H9 (cell line): ENCODE measurements at regions not wholly inside any gene's neighbourhood (a gene's known extent, or its start where the extent isn't known, plus 50 kb on each side); places are given as distances from the start of the nearest gene placed in this dataset.
A peak's percentile ranks its signal among the peaks of the same experiment; 100 is the strongest.

Experiments used
- DNase-seq: peaks from one replicate; pipeline ENCODE4 v3.0.0-alpha.2; 2017
- H2AFZ ChIP-seq: one replicate; pipeline ENCODE4 v1.6.1; 2013; ENCODE audit warnings: mild to moderate bottlenecking, low read length, control low read depth, moderate library complexity
- H2AK5ac ChIP-seq: 2 replicates; pipeline ENCODE4 v1.6.1; 2013; ENCODE audit warnings: low read length, control low read depth, mixed read lengths; ENCODE audit not compliant: insufficient read length
- H2BK120ac ChIP-seq: one replicate; pipeline ENCODE4 v1.6.1; 2013; ENCODE audit warnings: low read depth, mild to moderate bottlenecking, low read length, control low read depth, inconsistent platforms; ENCODE audit not compliant: poor library complexity, severe bottlenecking
- H2BK12ac ChIP-seq: 2 replicates; pipeline ENCODE4 v1.6.1; 2013; ENCODE audit warnings: low read length, control low read depth, mixed read lengths, low read depth; ENCODE audit not compliant: insufficient read length
- H2BK15ac ChIP-seq: 2 replicates; pipeline ENCODE4 v1.6.1; 2013; ENCODE audit warnings: low read depth, low read length, control low read depth
- H2BK20ac ChIP-seq: one replicate; pipeline ENCODE4 v1.6.1; 2013; ENCODE audit warnings: low read depth, mild to moderate bottlenecking, low read length, control low read depth, inconsistent platforms; ENCODE audit not compliant: poor library complexity, severe bottlenecking
- H2BK5ac ChIP-seq: 2 replicates; pipeline ENCODE4 v1.6.1; 2013; ENCODE audit warnings: low read length, control low read depth, mixed read lengths; ENCODE audit not compliant: insufficient read length
- H3K14ac ChIP-seq: 2 replicates; pipeline ENCODE4 v1.6.1; 2013; ENCODE audit warnings: low read length, control low read depth; ENCODE audit not compliant: insufficient read depth
- H3K18ac ChIP-seq: 2 replicates; pipeline ENCODE4 v1.6.1; 2013; ENCODE audit warnings: low read depth, mild to moderate bottlenecking, mixed read lengths, low read length, control low read depth; ENCODE audit not compliant: insufficient read length
- H3K23ac ChIP-seq: 2 replicates; pipeline ENCODE4 v1.6.1; 2013; ENCODE audit warnings: low read length, control low read depth, mixed read lengths, low read depth; ENCODE audit not compliant: insufficient read length
- H3K23me2 ChIP-seq: 2 replicates; pipeline ENCODE4 v1.6.1; 2013; ENCODE audit warnings: low read depth, mild to moderate bottlenecking, mixed read lengths, low read length, control low read depth; ENCODE audit not compliant: insufficient read length, poor library complexity, severe bottlenecking
- H3K27ac ChIP-seq: 2 replicates; pipeline ENCODE4 v1.5.1; 2013; ENCODE audit warnings: low read length, control low read depth, mixed read lengths, low read depth; ENCODE audit not compliant: insufficient read length
- H3K27me3 ChIP-seq: 2 replicates; pipeline ENCODE4 v1.6.1; 2013; ENCODE audit warnings: low read length, control low read depth, inconsistent platforms; ENCODE audit not compliant: insufficient read depth
- H3K4ac ChIP-seq: 2 replicates; pipeline ENCODE4 v1.6.1; 2013; ENCODE audit warnings: low read depth, mild to moderate bottlenecking, control low read depth, inconsistent platforms, low read length, moderate library complexity
- H3K4me1 ChIP-seq: 2 replicates; pipeline ENCODE4 v1.6.1; 2013; ENCODE audit warnings: low read length, control low read depth, inconsistent platforms; ENCODE audit not compliant: insufficient read depth
- H3K4me2 ChIP-seq: 2 replicates; pipeline ENCODE4 v1.6.1; 2013; ENCODE audit warnings: low read length, control low read depth, mixed read lengths; ENCODE audit not compliant: insufficient read length, insufficient read depth
- H3K56ac ChIP-seq: 2 replicates; pipeline ENCODE4 v1.6.1; 2013; ENCODE audit warnings: low read depth, mild to moderate bottlenecking, mixed read lengths, low read length, control low read depth; ENCODE audit not compliant: insufficient read length
- H3K79me1 ChIP-seq: 2 replicates; pipeline ENCODE4 v1.6.1; 2013; ENCODE audit warnings: low read depth, mild to moderate bottlenecking, moderate library complexity, low read length, control low read depth, inconsistent platforms; ENCODE audit not compliant: insufficient read depth, poor library complexity, severe bottlenecking
- H3K79me2 ChIP-seq: 2 replicates; pipeline ENCODE4 v1.6.1; 2013; ENCODE audit warnings: low read length, control low read depth, inconsistent platforms; ENCODE audit not compliant: insufficient read depth
- H3K9ac ChIP-seq: 2 replicates; pipeline ENCODE4 v1.6.1; 2013; ENCODE audit warnings: low read length, control low read depth, mixed read lengths; ENCODE audit not compliant: insufficient read length; ENCODE audit errors: extremely low read depth
- H3K9me3 ChIP-seq: one replicate; pipeline ENCODE4 v1.6.1; 2013; ENCODE audit warnings: low read depth, low read length, inconsistent platforms; ENCODE audit not compliant: control insufficient read depth
- H3T11ph ChIP-seq: one replicate; pipeline ENCODE4 v1.6.1; 2013; ENCODE audit warnings: mild to moderate bottlenecking, low read length, control low read depth, inconsistent platforms
- H4K20me1 ChIP-seq: one replicate; pipeline ENCODE4 v1.6.1; 2013; ENCODE audit not compliant: control insufficient read depth, insufficient read length, insufficient read depth
- H4K5ac ChIP-seq: 2 replicates; pipeline ENCODE4 v1.6.1; 2013; ENCODE audit warnings: low read depth, mild to moderate bottlenecking, mixed read lengths, low read length, control low read depth; ENCODE audit not compliant: insufficient read length
- H4K8ac ChIP-seq: replicated peaks from 2 replicates; pipeline ENCODE4 v1.6.1; 2013; ENCODE audit warnings: low read length, control low read depth, mixed read lengths, low read depth; ENCODE audit not compliant: insufficient read length
- H4K91ac ChIP-seq: 2 replicates; pipeline ENCODE4 v1.6.1; 2013; ENCODE audit warnings: low read depth, mild to moderate bottlenecking, moderate library complexity, mixed read lengths, low read length, control low read depth; ENCODE audit not compliant: insufficient read length
- H3K27ac Mint-ChIP-seq, 3 experiments: 2 replicates in 2 of 3; 3 replicates in 1 of 3; pipeline ENCODE4 v1.8.0; 2020 to 2021; ENCODE audit warnings: mixed read lengths in 3 of 3, mild to moderate bottlenecking in 1 of 3, moderate library complexity in 1 of 3
- H3K27me3 Mint-ChIP-seq: 2 replicates; pipeline ENCODE4 v1.8.0; 2021; ENCODE audit warnings: low read depth, mild to moderate bottlenecking, moderate library complexity, mixed read lengths
- H3K36me3 Mint-ChIP-seq, 3 experiments: 2 replicates in 2 of 3; 3 replicates in 1 of 3; pipeline ENCODE4 v1.8.0; 2020 to 2021; ENCODE audit warnings: low read depth in 3 of 3, mixed read lengths in 3 of 3; ENCODE audit not compliant: insufficient read depth in 1 of 3
- H3K4me1 Mint-ChIP-seq, 2 experiments: 2 replicates each; pipeline ENCODE4 v1.8.0; 2020; ENCODE audit warnings: mixed read lengths in 2 of 2
- H3K4me3 Mint-ChIP-seq, 2 experiments: 2 replicates in 1 of 2; 3 replicates in 1 of 2; pipeline ENCODE4 v1.8.0; 2020 to 2021; ENCODE audit warnings: mild to moderate bottlenecking in 2 of 2, mixed read lengths in 2 of 2, moderate library complexity in 1 of 2
- H3K9me3 Mint-ChIP-seq, 2 experiments: 2 replicates in 1 of 2; 3 replicates in 1 of 2; pipeline ENCODE4 v1.8.0; 2020; ENCODE audit warnings: mild to moderate bottlenecking in 2 of 2, mixed read lengths in 2 of 2, moderate library complexity in 1 of 2
- CTCF ChIP-seq: fragments of 200-600 bp; sonication (generic); conservative IDR thresholded peaks from 3 replicates; pipeline ENCODE4 v1.8.0; 2021; ENCODE audit warnings: antibody characterized with exemption, mild to moderate bottlenecking
- WGBS: extraction: QIAGEN DNeasy Blood & Tissue Kit; methylation state at CpG from one replicate; pipeline ENCODE4 v1.1.7; 2013; ENCODE audit warnings: missing lambda C conversion rate, low lambda C conversion rate, mixed read lengths; ENCODE audit not compliant: insufficient read length; ENCODE audit errors: extremely low coverage; 5-methylcytosine and 5-hydroxymethylcytosine counted together

GRCh38 chr4:124593494-124593893, 119.0 kb downstream of the ANKRD50 start:
- Histone ChIP-seq H2AFZ (no peak overlapping the region), H2BK15ac (no peak overlapping the region), H3K79me1 (no peaks in the 10 kb centered on the region), H3K14ac (no peak overlapping the region), H3T11ph (no peak overlapping the region), H4K8ac (no peak overlapping the region), H3K4me2 (no peak overlapping the region), H2BK12ac (no peak overlapping the region), H2BK5ac (no peak overlapping the region), H3K56ac (no peak overlapping the region), H4K5ac (no peak overlapping the region), H3K23me2 (no peaks in the 10 kb centered on the region), H3K23ac (no peak overlapping the region), H2AK5ac (no peak overlapping the region), H3K9me3 (no peaks in the 10 kb centered on the region), H3K27me3 (no peaks in the 10 kb centered on the region), H3K79me2 (no peaks in the 10 kb centered on the region), H3K27ac (no peak overlapping the region), H3K9ac (no peak overlapping the region), H4K91ac (no peak overlapping the region), H2BK120ac (no peak overlapping the region), H4K20me1 (no peaks in the 10 kb centered on the region), H2BK20ac (no peak overlapping the region), H3K4me1 (no peaks in the 10 kb centered on the region), H3K18ac (no peak overlapping the region), H3K4ac (no peak overlapping the region)
- DNase-seq = no peak
- peak overlapping the region in 2 of 3 experiments; percentile 35 to 39; a peak in 4 of 7 replicates for H3K27ac Mint-ChIP-seq
- peaks cover under 1 to 13% (median 3%) of the 10 kb centered on the region in 3 experiments; a peak in 5 of 7 replicates for H3K36me3 Mint-ChIP-seq
- peaks cover 4% of the 10 kb centered on the region in 2 experiments; a peak in 3 of 5 replicates for H3K9me3 Mint-ChIP-seq
- no peaks in the 10 kb centered on the region for H3K27me3 Mint-ChIP-seq
- peaks cover 20 to 23% of the 10 kb centered on the region in 2 experiments for H3K4me1 Mint-ChIP-seq
- no CpG with 5 or more reads among the region's 2 CpGs for WGBS
- TF ChIP-seq CTCF = no peak
- no peak overlapping the region for H3K4me3 Mint-ChIP-seq
